ENCODE measurements at regions not wholly inside any gene's neighbourhood (a gene's known extent, or its start where the extent isn't known, plus 50 kb on each side); places are given as distances from the start of the nearest gene placed in this dataset.

DNA sequence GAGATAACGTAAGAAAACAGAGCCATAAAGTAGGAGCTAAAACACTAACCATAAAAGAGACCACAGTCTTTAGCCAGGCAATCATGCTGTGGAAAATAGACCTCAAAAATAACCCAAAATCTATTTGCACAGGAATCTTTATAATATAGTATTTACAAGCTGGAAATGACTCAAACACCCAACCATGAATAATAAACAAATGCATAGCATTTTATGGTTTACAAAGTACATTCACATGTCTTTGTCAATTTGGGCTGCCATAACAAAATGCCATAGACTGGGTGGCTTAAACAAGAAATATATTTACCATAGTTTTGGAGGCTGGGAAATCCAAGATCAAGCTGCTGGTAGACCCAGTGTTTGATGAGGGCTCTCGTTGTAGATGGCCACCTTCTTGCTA is 65.5 kb upstream of the GRB10 start:
- TF ChIP-seq, protein P1, sequence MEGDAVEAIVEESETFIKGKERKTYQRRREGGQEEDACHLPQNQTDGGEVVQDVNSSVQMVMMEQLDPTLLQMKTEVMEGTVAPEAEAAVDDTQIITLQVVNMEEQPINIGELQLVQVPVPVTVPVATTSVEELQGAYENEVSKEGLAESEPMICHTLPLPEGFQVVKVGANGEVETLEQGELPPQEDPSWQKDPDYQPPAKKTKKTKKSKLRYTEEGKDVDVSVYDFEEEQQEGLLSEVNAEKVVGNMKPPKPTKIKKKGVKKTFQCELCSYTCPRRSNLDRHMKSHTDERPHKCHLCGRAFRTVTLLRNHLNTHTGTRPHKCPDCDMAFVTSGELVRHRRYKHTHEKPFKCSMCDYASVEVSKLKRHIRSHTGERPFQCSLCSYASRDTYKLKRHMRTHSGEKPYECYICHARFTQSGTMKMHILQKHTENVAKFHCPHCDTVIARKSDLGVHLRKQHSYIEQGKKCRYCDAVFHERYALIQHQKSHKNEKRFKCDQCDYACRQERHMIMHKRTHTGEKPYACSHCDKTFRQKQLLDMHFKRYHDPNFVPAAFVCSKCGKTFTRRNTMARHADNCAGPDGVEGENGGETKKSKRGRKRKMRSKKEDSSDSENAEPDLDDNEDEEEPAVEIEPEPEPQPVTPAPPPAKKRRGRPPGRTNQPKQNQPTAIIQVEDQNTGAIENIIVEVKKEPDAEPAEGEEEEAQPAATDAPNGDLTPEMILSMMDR (conservative IDR thresholded peaks at IDR 0.05; ENCODE audit: low read depth, low read length): no peak
- no peak for TF ChIP-seq EZH2 (IDR thresholded peaks at IDR 0.05; ENCODE audit: borderline replicate concordance, low read depth, low read length, poor library complexity, severe bottlenecking)
